ENCODE measurements at regions not wholly inside any gene's neighbourhood (a gene's known extent, or its start where the extent isn't known, plus 50 kb on each side); places are given as distances from the start of the nearest gene placed in this dataset.

DNA sequence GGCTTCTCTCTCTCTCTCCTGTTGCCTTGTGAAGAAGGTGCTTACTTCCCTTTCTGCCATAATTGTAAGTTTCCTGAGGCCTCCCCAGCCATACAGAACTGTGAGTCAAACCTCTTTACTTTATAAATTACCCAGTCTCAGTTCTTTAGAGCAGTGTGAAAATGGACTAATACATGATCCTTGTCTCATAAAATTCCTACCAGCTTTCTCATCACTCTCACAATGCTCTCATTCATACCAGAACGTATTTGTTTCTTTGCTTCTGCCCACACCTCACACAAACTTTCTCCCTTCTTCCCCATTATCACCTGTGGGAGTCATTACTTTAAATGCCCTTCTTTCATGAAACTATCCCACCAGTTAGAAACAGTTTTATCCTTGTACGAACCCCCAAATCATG is 62.7 kb upstream of the ARHGAP42 start:
- no peak for TF ChIP-seq POLR2A (IDR thresholded peaks at IDR 0.05)
- TF ChIP-seq, protein P1, sequence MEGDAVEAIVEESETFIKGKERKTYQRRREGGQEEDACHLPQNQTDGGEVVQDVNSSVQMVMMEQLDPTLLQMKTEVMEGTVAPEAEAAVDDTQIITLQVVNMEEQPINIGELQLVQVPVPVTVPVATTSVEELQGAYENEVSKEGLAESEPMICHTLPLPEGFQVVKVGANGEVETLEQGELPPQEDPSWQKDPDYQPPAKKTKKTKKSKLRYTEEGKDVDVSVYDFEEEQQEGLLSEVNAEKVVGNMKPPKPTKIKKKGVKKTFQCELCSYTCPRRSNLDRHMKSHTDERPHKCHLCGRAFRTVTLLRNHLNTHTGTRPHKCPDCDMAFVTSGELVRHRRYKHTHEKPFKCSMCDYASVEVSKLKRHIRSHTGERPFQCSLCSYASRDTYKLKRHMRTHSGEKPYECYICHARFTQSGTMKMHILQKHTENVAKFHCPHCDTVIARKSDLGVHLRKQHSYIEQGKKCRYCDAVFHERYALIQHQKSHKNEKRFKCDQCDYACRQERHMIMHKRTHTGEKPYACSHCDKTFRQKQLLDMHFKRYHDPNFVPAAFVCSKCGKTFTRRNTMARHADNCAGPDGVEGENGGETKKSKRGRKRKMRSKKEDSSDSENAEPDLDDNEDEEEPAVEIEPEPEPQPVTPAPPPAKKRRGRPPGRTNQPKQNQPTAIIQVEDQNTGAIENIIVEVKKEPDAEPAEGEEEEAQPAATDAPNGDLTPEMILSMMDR (IDR thresholded peaks at IDR 0.05): no peak
- intact Hi-C loops (cut with DNase I; ENCODE audit: low total_unique reads): no loop called here

DNA sequence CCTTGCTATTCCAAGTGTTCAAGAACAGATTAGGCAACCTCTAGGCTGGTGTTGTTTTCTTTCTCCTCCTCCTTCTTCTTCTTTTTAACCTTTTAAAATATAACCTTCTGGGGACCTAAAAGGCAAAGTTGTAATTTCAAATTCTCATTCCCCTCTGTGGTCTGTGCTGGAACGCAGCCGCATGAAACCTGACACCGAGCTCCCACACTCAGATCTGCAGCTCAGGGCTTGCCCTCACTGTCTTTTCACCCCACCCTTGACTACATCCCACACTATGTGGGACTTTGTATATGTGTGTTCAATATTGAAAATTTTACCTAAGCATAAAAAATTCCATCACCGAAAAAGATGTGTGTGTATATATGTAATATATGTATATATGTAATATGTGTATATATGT is 62.0 kb upstream of the ARHGAP42 start:
- Histone ChIP-seq H3K4me3 (no peak overlapping the region), H3K4me1 (no peaks in the 10 kb centered on the region), H3K27ac (no peak overlapping the region), H3K36me3 (no peaks in the 10 kb centered on the region), H3K27me3 (no peaks in the 10 kb centered on the region), H3K9me3 (peaks cover 0 to 4% of the 10 kb centered on the region in 2 donors)
- DNase-seq: no peak
- TF ChIP-seq, protein P1 (IDR thresholded peaks at IDR 0.05): no peak
- no peak for TF ChIP-seq POLR2A (IDR thresholded peaks at IDR 0.05)
- intact Hi-C loops (cut with DNase I; ENCODE audit: low total_unique reads): no loop called here

More for the DNA sequence above, 62.7 kb upstream of the ARHGAP42 start:
- no peaks in the 10 kb centered on the region for H3K36me3 ChIP-seq
- DNase-seq: no peak
- no peak overlapping the region for H3K27ac ChIP-seq
- no peaks in the 10 kb centered on the region for H3K27me3 ChIP-seq
- H3K4me3 ChIP-seq: no peak overlapping the region
- no peaks in the 10 kb centered on the region for H3K4me1 ChIP-seq
- H3K9me3 ChIP-seq: peaks cover 0 to 4% of the 10 kb centered on the region in 2 donors

DNA sequence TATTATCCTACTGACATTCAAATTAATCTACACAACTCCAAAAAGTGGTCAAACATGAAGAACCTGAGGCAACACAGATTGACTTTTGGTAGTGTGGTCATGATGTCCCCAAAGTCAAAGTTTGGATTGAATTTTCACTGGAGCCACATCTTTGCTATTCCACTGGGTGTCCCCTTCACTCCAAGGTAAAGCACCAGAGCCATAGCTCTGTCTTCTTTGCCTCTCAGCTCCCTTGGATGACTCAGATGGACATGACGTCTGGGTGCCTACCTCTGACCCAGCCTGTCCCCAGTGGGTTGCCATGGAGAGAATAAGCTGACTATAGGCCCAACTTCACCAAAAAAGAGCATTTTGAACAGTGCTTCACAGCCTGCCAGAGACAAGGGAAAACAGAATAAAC is 57.4 kb upstream of the ARHGAP42 start:
- Histone ChIP-seq H3K27ac (no peak overlapping the region), H3K36me3 (no peaks in the 10 kb centered on the region), H3K4me1 (no peaks in the 10 kb centered on the region), H3K4me3 (no peak overlapping the region), H3K27me3 (no peaks in the 10 kb centered on the region), H3K9me3 (no peaks in the 10 kb centered on the region)
- TF ChIP-seq POLR2A (IDR thresholded peaks at IDR 0.05): no peak
- TF ChIP-seq, protein P1 (IDR thresholded peaks at IDR 0.05): no peak
- intact Hi-C loops (cut with DNase I; ENCODE audit: low total_unique reads): no loop called here
- no peak for DNase-seq

- Histone ChIP-seq H3K4me3 (no peak overlapping the region), H3K36me3 (no peaks in the 10 kb centered on the region), H3K27me3 (no peaks in the 10 kb centered on the region), H3K9me3 (no peaks in the 10 kb centered on the region), H3K27ac (peak overlapping the region in 1 of 2 donors; percentile 2), H3K4me1 (no peaks in the 10 kb centered on the region)
- intact Hi-C loops (cut with DNase I; ENCODE audit: low total_unique reads): no loop called here
- DNase-seq: no peak
- no peak for TF ChIP-seq POLR2A (IDR thresholded peaks at IDR 0.05)
- TF ChIP-seq, protein P1 (IDR thresholded peaks at IDR 0.05): no peak
Observed at GRCh38 chr11:100630898-100631297, 56.2 kb upstream of the ARHGAP42 start.

- intact Hi-C loops (cut with DNase I; ENCODE audit: low total_unique reads): no loop called here
- Histone ChIP-seq H3K27me3 (no peaks in the 10 kb centered on the region), H3K9me3 (no peaks in the 10 kb centered on the region), H3K27ac (no peak overlapping the region), H3K4me1 (no peaks in the 10 kb centered on the region), H3K36me3 (no peaks in the 10 kb centered on the region), H3K4me3 (no peak overlapping the region)
- no peak for DNase-seq
- TF ChIP-seq, protein P1 (IDR thresholded peaks at IDR 0.05): no peak
- TF ChIP-seq POLR2A (IDR thresholded peaks at IDR 0.05): no peak
Observed at GRCh38 chr11:100631316-100631715, 55.8 kb upstream of the ARHGAP42 start.
